SK-N-SH treated with all-trans-retinoic acid at 6 μM for 48 hours (cell line): ENCODE measurements at regions not wholly inside any gene's neighbourhood (a gene's known extent, or its start where the extent isn't known, plus 50 kb on each side); places are given as distances from the start of the nearest gene placed in this dataset.
"Not testable (repeated sequence)": the region's sequence is repeated elsewhere in the genome, so short reads cannot be mapped to it uniquely, and the experiment has no call there.

Experiments used
- ATAC-seq: fragments of 200-7000 bp; cut with Tn5 transposase; 3 replicates; pipeline ENCODE4 v1.9.1; 2020; ENCODE audit warnings: mild to moderate bottlenecking, moderate library complexity
- BACH2 ChIP-seq: fragments of 250-450 bp; sonication (Bioruptor Pico); IDR thresholded peaks from 2 replicates; pipeline ENCODE4 v1.9.0; 2021; ENCODE audit warnings: mild to moderate bottlenecking, borderline replicate concordance
- CSDC2 ChIP-seq: fragments of 250-450 bp; sonication (Bioruptor Pico); IDR thresholded peaks from 2 replicates; pipeline ENCODE4 v1.5.0; 2020; ENCODE audit warnings: mild to moderate bottlenecking, moderate library complexity
- CSRNP3 ChIP-seq: fragments of 250-450 bp; sonication (Bioruptor Pico); IDR thresholded peaks from 2 replicates; pipeline ENCODE4 v1.5.1; 2021; ENCODE audit warnings: mild to moderate bottlenecking, moderate library complexity
- GLIS3 ChIP-seq: fragments of 250-450 bp; sonication (Bioruptor Pico); IDR thresholded peaks from 2 replicates; pipeline ENCODE4 v1.5.0; 2020; ENCODE audit warnings: mild to moderate bottlenecking, moderate library complexity
- OSR1 ChIP-seq: fragments of 250-450 bp; sonication (Bioruptor Pico); IDR thresholded peaks from 2 replicates; pipeline ENCODE4 v1.8.0; 2022; ENCODE audit warnings: moderate library complexity, mild to moderate bottlenecking, inconsistent platforms
- PATZ1 ChIP-seq: fragments of 250-450 bp; sonication (Bioruptor Pico); IDR thresholded peaks from 2 replicates; pipeline ENCODE4 v1.8.0; 2020; ENCODE audit warnings: mild to moderate bottlenecking, moderate library complexity, borderline replicate concordance
- POU6F1 ChIP-seq: fragments of 250-450 bp; sonication (Bioruptor Pico); IDR thresholded peaks from 2 replicates; pipeline ENCODE4 v1.8.0; 2021; ENCODE audit warnings: low read depth, mild to moderate bottlenecking, moderate library complexity, borderline replicate concordance
- PPARA ChIP-seq: fragments of 250-450 bp; sonication (Bioruptor Pico); IDR thresholded peaks from 2 replicates; pipeline ENCODE4 v1.5.0; 2020; ENCODE audit warnings: mild to moderate bottlenecking, borderline replicate concordance
- RARB ChIP-seq: fragments of 250-450 bp; sonication (Bioruptor Pico); IDR thresholded peaks from 2 replicates; pipeline ENCODE4 v1.8.0; 2021; ENCODE audit warnings: mild to moderate bottlenecking, moderate library complexity
- SNAI2 ChIP-seq: fragments of 250-450 bp; sonication (Bioruptor Pico); IDR thresholded peaks from 2 replicates; pipeline ENCODE4 v1.5.0; 2020; ENCODE audit warnings: mild to moderate bottlenecking, moderate library complexity
- TCF4 ChIP-seq: fragments of 250-450 bp; sonication (Bioruptor Pico); IDR thresholded peaks from 2 replicates; pipeline ENCODE4 v1.8.0; 2021; ENCODE audit warnings: mild to moderate bottlenecking, moderate library complexity, borderline replicate concordance
- TOX ChIP-seq: fragments of 250-450 bp; sonication (Bioruptor Pico); IDR thresholded peaks from 2 replicates; pipeline ENCODE4 v1.8.0; 2021; ENCODE audit warnings: mild to moderate bottlenecking, moderate library complexity, borderline replicate concordance
- TSHZ2 ChIP-seq: fragments of 250-450 bp; sonication (Bioruptor Pico); IDR thresholded peaks from 2 replicates; pipeline ENCODE4 v1.5.0; 2020; ENCODE audit warnings: mild to moderate bottlenecking, moderate library complexity
- ZC3H10 ChIP-seq: fragments of 250-450 bp; sonication (Bioruptor Pico); IDR thresholded peaks from 2 replicates; pipeline ENCODE4 v1.5.1; 2021; ENCODE audit warnings: mild to moderate bottlenecking, moderate library complexity
- ZFP3 ChIP-seq: fragments of 250-450 bp; sonication (Bioruptor Pico); IDR thresholded peaks from 2 replicates; pipeline ENCODE4 v1.5.0; 2020; ENCODE audit warnings: mild to moderate bottlenecking, moderate library complexity
- ZFP30 ChIP-seq: fragments of 450-650 bp; formaldehyde crosslinking; IDR thresholded peaks from 2 replicates; pipeline ENCODE4 v1.5.0; 2022; ENCODE audit warnings: mild to moderate bottlenecking, moderate library complexity
- ZNF565 ChIP-seq: fragments of 450-650 bp; formaldehyde crosslinking; conservative IDR thresholded peaks from 2 replicates; pipeline ENCODE4 v1.5.0; 2020; ENCODE audit warnings: low read depth, mild to moderate bottlenecking, moderate library complexity
- ZNF70 ChIP-seq: fragments of 450-650 bp; formaldehyde crosslinking; IDR thresholded peaks from 2 replicates; pipeline ENCODE4 v1.5.0; 2020; ENCODE audit warnings: mild to moderate bottlenecking, moderate library complexity
- ZNF8 ChIP-seq: fragments of 450-650 bp; formaldehyde crosslinking; IDR thresholded peaks from 2 replicates; pipeline ENCODE4 v1.5.0; 2020; ENCODE audit warnings: mild to moderate bottlenecking, moderate library complexity

- TF ChIP-seq ZFP3 (CRISPR knock-in tag) (no peak), TSHZ2 (CRISPR knock-in tag) (no peak), BACH2 (CRISPR knock-in tag) (no peak), SNAI2 (CRISPR knock-in tag) (no peak)
- TF ChIP-seq, all 23 proteins: peak for 0
- ATAC-seq: peak; percentile 71
Observed at GRCh38 chr5:111960476-111961215, 203.7 kb upstream of the NREP start.

GRCh38 chr5:111958851-111959250, 201.9 kb upstream of the NREP start:
- no peak for ATAC-seq
- TF ChIP-seq OSR1 (CRISPR knock-in tag): no peak
- TF ChIP-seq TCF4: no peak
- TF ChIP-seq CSDC2 (CRISPR knock-in tag): no peak
- TF ChIP-seq ZC3H10 (CRISPR knock-in tag): no peak
- no peak for TF ChIP-seq TOX (CRISPR knock-in tag)
- no peak for TF ChIP-seq ZFP30 (CRISPR knock-in tag)
- no peak for TF ChIP-seq TSHZ2 (CRISPR knock-in tag)
- TF ChIP-seq ZNF565 (CRISPR knock-in tag): no peak
- no peak for TF ChIP-seq CSRNP3 (CRISPR knock-in tag)
- TF ChIP-seq PPARA (CRISPR knock-in tag): no peak
- TF ChIP-seq POU6F1 (CRISPR knock-in tag): no peak
- no peak for TF ChIP-seq RARB (CRISPR knock-in tag)
- TF ChIP-seq GLIS3 (CRISPR knock-in tag): no peak
- no peak for TF ChIP-seq SNAI2 (CRISPR knock-in tag)
- no peak for TF ChIP-seq PATZ1
- no peak for TF ChIP-seq ZNF8 (CRISPR knock-in tag)
- TF ChIP-seq ZNF70: no peak

- ATAC-seq: not testable (repeated sequence)
Observed at GRCh38 chr5:111956765-111957164, 199.8 kb upstream of the NREP start.
